ENCODE measurements at regions not wholly inside any gene's neighbourhood (a gene's known extent, or its start where the extent isn't known, plus 50 kb on each side); places are given as distances from the start of the nearest gene placed in this dataset.

- Histone ChIP-seq H3K27me3 (replicated peaks in 1 of 4; ENCODE audit: control insufficient read depth in 3 of 4, extremely low read depth in 1 of 4, insufficient read depth in 3 of 4, low read length in 3 of 4) (no peaks in the 10 kb centered on the region), H2BK20ac (ENCODE audit: low read length) (no peak overlapping the region), H3K9me3 (ENCODE audit: insufficient read depth in 2 of 2, low read depth in 1 of 2, low read length in 1 of 2) (no peaks in the 10 kb centered on the region), H3K23ac (ENCODE audit: insufficient read length) (no peak overlapping the region), H2BK5ac (ENCODE audit: low read depth, low read length) (no peak overlapping the region), H2BK15ac (ENCODE audit: low read length) (no peak overlapping the region), H4K20me1 (replicated peaks in 1 of 2; ENCODE audit: control insufficient read depth in 1 of 2, insufficient read depth in 2 of 2, low read length in 2 of 2) (no peaks in the 10 kb centered on the region), H3K23me2 (ENCODE audit: low read depth, low read length) (no peaks in the 10 kb centered on the region), H2AK5ac (ENCODE audit: low read depth, low read length) (no peak overlapping the region), H3K27ac (ENCODE audit: low read depth, low read length) (no peak overlapping the region), H2AFZ (ENCODE audit: low read length) (no peak overlapping the region), H3K4me2 (ENCODE audit: insufficient read depth in 1 of 2, low read depth in 2 of 2, low read length in 2 of 2) (no peak overlapping the region), H3K18ac (ENCODE audit: extremely low read depth, low read length) (no peak overlapping the region), H3K14ac (ENCODE audit: insufficient read length) (no peak overlapping the region), H3K79me2 (ENCODE audit: control insufficient read depth in 1 of 2, insufficient read depth in 2 of 2, low read length in 2 of 2) (no peaks in the 10 kb centered on the region), H3K79me1 (ENCODE audit: low read depth, low read length) (no peaks in the 10 kb centered on the region), H4K5ac (ENCODE audit: insufficient read length, low read depth, low read length) (no peak overlapping the region), H3K4me1 (replicated peaks in 1 of 4; ENCODE audit: control insufficient read depth in 3 of 4, insufficient read depth in 4 of 4, low read length in 3 of 4) (0 out of 7 replicates have a peak, but pooled peaks cover 0 to 3% (median under 1%) of the 10 kb centered on the region in 4 experiments), H2BK12ac (ENCODE audit: low read depth, low read length) (no peak overlapping the region), H2BK120ac (replicated peaks; ENCODE audit: low read depth, low read length) (no peak overlapping the region), H3K56ac (replicated peaks; ENCODE audit: insufficient read length, low read depth, low read length) (no peak overlapping the region), H4K8ac (ENCODE audit: extremely low read depth, insufficient read depth, low read length) (no peak overlapping the region), H3K36me3 (ENCODE audit: control insufficient read depth in 2 of 4, insufficient read depth in 4 of 4, low read length in 3 of 4) (no peaks in the 10 kb centered on the region), H3K4me3 (ENCODE audit: extremely low read depth in 1 of 4, insufficient read depth in 2 of 4, low read depth in 3 of 4, low read length in 4 of 4) (no peak overlapping the region), H3K9ac (replicated peaks in 1 of 4; ENCODE audit: extremely low read depth in 1 of 4, low read depth in 3 of 4, low read length in 3 of 4) (no peak overlapping the region), H4K91ac (replicated peaks; ENCODE audit: insufficient read length, low read length) (no peak overlapping the region), H3K4ac (replicated peaks; ENCODE audit: insufficient read length, low read depth, low read length) (no peak overlapping the region)
- ChIA-PET POLR2A (ENCODE audit: partially characterized antibody) (interaction anchor here (0.6 kb wide), 1 partner anchor 1008 kb away, joined by 3 read pairs; no protein-coding TSS in a partner anchor), CTCF (ENCODE audit: partially characterized antibody) (interaction anchor here (1.5 kb wide), 1 partner anchor 12 kb away, joined by 3 read pairs; no protein-coding TSS in a partner anchor)
- 89% methylated on average over 10 of the region's 10 CpGs; no CpG with 5 or more reads in 1 of the 2 experiments for WGBS, 2 experiments (ENCODE audit: extremely low coverage in 1 of 2, insufficient coverage in 1 of 2, insufficient read length in 1 of 2, insufficient replicate concordance in 2 of 2, low coverage in 1 of 2, low lambda C conversion rate in 2 of 2, missing lambda C conversion rate in 1 of 2)
- no peak for DNase-seq (ENCODE audit: low read depth in 1 of 2, low spot score in 2 of 2)
- no peak for FAIRE-seq
- TF ChIP-seq SP4 (IDR thresholded peaks at IDR 0.05; ENCODE audit: low read length) (no peak), EP300 (IDR thresholded peaks at IDR 0.05; ENCODE audit: borderline replicate concordance in 1 of 2, low read depth in 2 of 2, low read length in 2 of 2) (no peak), E2F6 (IDR thresholded peaks at IDR 0.05) (no peak), POU5F1 (IDR thresholded peaks at IDR 0.05; ENCODE audit: low read depth, low read length) (no peak), SP2 (IDR thresholded peaks at IDR 0.05; ENCODE audit: low read length) (no peak), PHF8 (conservative IDR thresholded peaks at IDR 0.05; ENCODE audit: low read depth, low read length) (no peak), CBX5 (IDR thresholded peaks at IDR 0.05; ENCODE audit: low read depth, low read length) (no peak), CTBP2 (IDR thresholded peaks at IDR 0.05; ENCODE audit: borderline replicate concordance, insufficient read depth, insufficient read length, low read length) (no peak), KDM4A (IDR thresholded peaks at IDR 0.05; ENCODE audit: low read depth, low read length, severe bottlenecking) (no peak), CHD2 (IDR thresholded peaks at IDR 0.05; ENCODE audit: low read length) (no peak), GTF2F1 (IDR thresholded peaks at IDR 0.05; ENCODE audit: borderline replicate concordance, low read depth, low read length) (no peak), BRCA1 (IDR thresholded peaks at IDR 0.05; ENCODE audit: low read depth, low read length) (no peak), TAF1 (IDR thresholded peaks at IDR 0.05; ENCODE audit: low read depth, low read length) (no peak)
Measured at GRCh38 chr9:88782931-88783710, 208.1 kb upstream of the S1PR3 start.

Measured in H1 (cell line).